ENCODE measurements at regions not wholly inside any gene's neighbourhood (a gene's known extent, or its start where the extent isn't known, plus 50 kb on each side); places are given as distances from the start of the nearest gene placed in this dataset.
"Not testable (repeated sequence)": the region's sequence is repeated elsewhere in the genome, so short reads cannot be mapped to it uniquely, and the experiment has no call there.

DNA sequence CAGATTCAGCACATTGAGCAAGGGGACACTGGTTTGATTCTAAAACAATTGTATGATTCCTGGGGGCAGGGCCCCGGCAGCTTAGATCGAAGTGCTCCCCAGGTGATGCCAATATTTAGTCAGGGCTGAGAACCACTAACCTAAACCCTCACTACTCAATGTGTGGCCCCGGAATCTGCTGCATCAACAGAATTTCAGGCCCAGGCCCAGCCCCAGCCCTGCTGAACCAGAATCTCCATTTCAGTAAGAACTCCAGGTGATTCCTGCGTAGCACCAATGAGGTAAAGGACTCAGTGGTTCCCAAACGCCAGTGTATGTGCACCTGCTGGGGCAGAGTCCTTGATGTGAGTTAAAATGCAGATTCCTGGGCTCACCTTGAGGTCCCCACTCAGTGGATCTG lies 152.8 kb upstream of the KCNG1 start:
- H3K4me1 ChIP-seq (ENCODE audit: control insufficient read depth, insufficient read depth, low read length, poor library complexity, severe bottlenecking): no peaks in the 10 kb centered on the region
- no peak overlapping the region for H3K4me3 ChIP-seq (ENCODE audit: extremely low read depth, insufficient read depth, low read length, poor library complexity, severe bottlenecking)
- no peaks in the 10 kb centered on the region for H3K36me3 ChIP-seq (ENCODE audit: control insufficient read depth, insufficient read depth, low read length)
- no peaks in the 10 kb centered on the region for H3K9me3 ChIP-seq (ENCODE audit: control insufficient read depth, low read length)
- WGBS, 2 experiments (ENCODE audit: insufficient coverage in 2 of 2): 78 to 98% methylated on average over 2 to 3 of the region's 5 CpGs
- H3K27ac ChIP-seq (ENCODE audit: low read depth, low read length, severe bottlenecking): no peak overlapping the region

GRCh38 chr20:51175156-51175555 lies 152.2 kb upstream of the KCNG1 start:
- no peaks in the 10 kb centered on the region for H3K4me1 ChIP-seq (ENCODE audit: control insufficient read depth, insufficient read depth, low read length, poor library complexity, severe bottlenecking)
- 95% methylated on average over 5 of the region's 10 CpGs; no CpG with 5 or more reads in 1 of the 2 experiments for WGBS, 2 experiments (ENCODE audit: insufficient coverage in 2 of 2)

GRCh38 chr20:51174536-51174935 lies 151.6 kb upstream of the KCNG1 start:
- H3K9me3 ChIP-seq (ENCODE audit: control insufficient read depth, low read length): no peaks in the 10 kb centered on the region
- WGBS, 2 experiments (ENCODE audit: insufficient coverage in 2 of 2): 86 to 100% methylated on average over 2 of the region's 2 CpGs

More at GRCh38 chr20:51175156-51175555, 152.2 kb upstream of the KCNG1 start:
- no peak overlapping the region for H3K27ac ChIP-seq (ENCODE audit: low read depth, low read length, severe bottlenecking)
- H3K4me3 ChIP-seq (ENCODE audit: extremely low read depth, insufficient read depth, low read length, poor library complexity, severe bottlenecking): no peak overlapping the region
- H3K36me3 ChIP-seq (ENCODE audit: control insufficient read depth, insufficient read depth, low read length): no peaks in the 10 kb centered on the region
- H3K9me3 ChIP-seq (ENCODE audit: control insufficient read depth, low read length): no peaks in the 10 kb centered on the region

DNA sequence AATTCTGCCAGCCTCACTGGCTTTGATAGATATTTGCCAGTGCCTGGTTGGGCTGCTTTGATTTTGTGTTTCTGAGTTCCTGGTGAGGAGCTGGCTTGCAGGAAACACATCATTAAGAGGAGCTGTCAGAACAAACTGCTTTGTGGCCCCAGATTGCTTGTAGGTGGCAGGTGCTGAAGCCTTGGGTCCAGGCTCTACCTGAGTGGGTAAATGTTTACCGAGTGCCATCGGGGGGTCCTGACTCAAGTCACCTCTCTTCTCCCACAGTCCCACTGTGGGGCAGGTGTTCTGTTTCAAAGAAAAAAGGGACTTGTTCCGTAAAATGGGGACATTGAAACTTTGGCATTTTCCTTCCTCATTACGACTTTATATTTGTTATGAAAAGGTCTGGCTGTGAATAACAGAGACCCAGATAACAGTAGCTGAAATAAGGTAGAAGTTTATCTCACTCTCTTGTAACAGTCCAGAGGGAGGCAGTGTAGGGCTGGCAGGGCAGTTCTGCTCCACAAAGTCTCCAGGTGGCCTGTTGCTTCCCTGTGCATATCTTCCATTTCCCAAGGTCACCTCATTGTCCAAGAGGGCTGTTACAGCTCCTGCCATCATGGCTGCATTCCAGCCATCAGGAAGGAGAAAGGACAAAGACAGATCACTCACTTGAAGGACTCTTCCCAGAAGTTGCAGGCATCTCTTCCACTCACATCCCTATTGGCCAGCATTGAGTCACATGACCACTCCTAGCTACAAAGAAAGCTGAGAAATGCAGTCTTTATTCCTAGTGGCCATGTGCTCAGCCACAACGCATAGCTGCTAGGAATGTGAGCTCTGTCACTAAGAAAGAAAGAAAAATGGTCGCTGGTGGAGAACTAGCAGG lies 149.9 kb upstream of the KCNG1 start:
- Histone ChIP-seq H3K4me3 (ENCODE audit: extremely low read depth, insufficient read depth, low read length, poor library complexity, severe bottlenecking) (no peak overlapping the region), H3K9me3 (ENCODE audit: control insufficient read depth, low read length) (no peaks in the 10 kb centered on the region), H3K4me1 (ENCODE audit: control insufficient read depth, insufficient read depth, low read length, poor library complexity, severe bottlenecking) (no peaks in the 10 kb centered on the region), H3K36me3 (ENCODE audit: control insufficient read depth, insufficient read depth, low read length) (no peaks in the 10 kb centered on the region), H3K27ac (ENCODE audit: low read depth, low read length, severe bottlenecking) (no peak overlapping the region)
- 80 to 91% methylated on average over 2 to 3 of the region's 6 CpGs for WGBS, 2 experiments (ENCODE audit: insufficient coverage in 2 of 2)

More at GRCh38 chr20:51174536-51174935, 151.6 kb upstream of the KCNG1 start:
- H3K4me3 ChIP-seq (ENCODE audit: extremely low read depth, insufficient read depth, low read length, poor library complexity, severe bottlenecking): no peak overlapping the region
- no peaks in the 10 kb centered on the region for H3K4me1 ChIP-seq (ENCODE audit: control insufficient read depth, insufficient read depth, low read length, poor library complexity, severe bottlenecking)
- no peak overlapping the region for H3K27ac ChIP-seq (ENCODE audit: low read depth, low read length, severe bottlenecking)
- H3K36me3 ChIP-seq (ENCODE audit: control insufficient read depth, insufficient read depth, low read length): no peaks in the 10 kb centered on the region

DNA sequence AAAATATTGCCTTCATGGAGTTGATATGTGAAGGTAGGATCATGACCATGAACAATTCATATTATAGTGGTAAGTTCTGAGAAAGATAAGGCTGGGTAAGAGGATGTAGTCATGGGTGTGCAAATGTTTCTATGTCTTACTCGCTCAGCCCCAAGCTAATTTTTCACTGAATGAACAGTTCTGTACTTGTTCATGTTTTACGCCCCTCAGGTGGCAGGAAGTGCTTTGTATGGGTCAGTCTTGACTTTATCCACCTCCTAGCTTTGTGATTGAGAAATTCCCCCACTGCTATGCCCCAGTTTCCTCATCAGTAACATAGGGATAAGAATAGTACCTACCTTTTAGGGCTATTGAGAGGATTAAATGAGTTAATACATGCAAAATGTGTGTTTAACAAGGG lies 148.2 kb upstream of the KCNG1 start:
- Histone ChIP-seq H3K9me3 (ENCODE audit: control insufficient read depth, low read length) (no peaks in the 10 kb centered on the region), H3K4me3 (ENCODE audit: extremely low read depth, insufficient read depth, low read length, poor library complexity, severe bottlenecking) (no peak overlapping the region), H3K4me1 (ENCODE audit: control insufficient read depth, insufficient read depth, low read length, poor library complexity, severe bottlenecking) (no peaks in the 10 kb centered on the region), H3K27ac (ENCODE audit: low read depth, low read length, severe bottlenecking) (no peak overlapping the region), H3K36me3 (ENCODE audit: control insufficient read depth, insufficient read depth, low read length) (no peaks in the 10 kb centered on the region)
- WGBS, 2 experiments (ENCODE audit: insufficient coverage in 2 of 2): 100% methylated on average over 2 of the region's 2 CpGs; no CpG with 5 or more reads in 1 of the 2 experiments

- Histone ChIP-seq H3K9me3 (ENCODE audit: control insufficient read depth, low read length) (no peaks in the 10 kb centered on the region), H3K4me3 (ENCODE audit: extremely low read depth, insufficient read depth, low read length, poor library complexity, severe bottlenecking) (no peak overlapping the region), H3K27ac (ENCODE audit: low read depth, low read length, severe bottlenecking) (no peak overlapping the region), H3K4me1 (ENCODE audit: control insufficient read depth, insufficient read depth, low read length, poor library complexity, severe bottlenecking) (no peaks in the 10 kb centered on the region), H3K36me3 (ENCODE audit: control insufficient read depth, insufficient read depth, low read length) (no peaks in the 10 kb centered on the region)
- WGBS, 2 experiments (ENCODE audit: insufficient coverage in 2 of 2): 50 to 86% methylated on average over 1 of the region's 3 CpGs
Measured at GRCh38 chr20:51169813-51170212, 146.9 kb upstream of the KCNG1 start.

DNA sequence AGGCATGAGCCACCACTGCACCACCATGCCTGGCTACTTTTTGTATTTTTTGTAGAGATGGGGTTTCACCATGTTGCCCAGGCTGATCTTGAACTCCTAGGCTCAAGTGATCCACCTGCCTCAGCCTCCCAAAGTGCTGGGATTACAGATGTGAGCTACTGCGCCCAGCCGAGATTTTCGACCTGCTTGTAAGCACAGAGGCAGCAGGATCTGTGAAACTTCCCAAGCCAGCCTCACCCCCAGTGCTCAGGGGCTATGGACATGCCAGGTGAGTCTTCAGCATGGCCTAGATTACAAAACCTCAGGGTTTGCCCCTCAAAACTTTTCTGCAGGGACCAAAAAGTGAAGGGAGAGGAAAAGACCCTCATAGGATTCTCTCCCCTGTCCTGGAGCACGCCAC lies 145.0 kb upstream of the KCNG1 start:
- not testable (repeated sequence) for H3K4me1 ChIP-seq (ENCODE audit: control insufficient read depth, insufficient read depth, low read length, poor library complexity, severe bottlenecking); H3K9me3 ChIP-seq (ENCODE audit: control insufficient read depth, low read length); H3K4me3 ChIP-seq (ENCODE audit: extremely low read depth, insufficient read depth, low read length, poor library complexity, severe bottlenecking); H3K27ac ChIP-seq (ENCODE audit: low read depth, low read length, severe bottlenecking); H3K36me3 ChIP-seq (ENCODE audit: control insufficient read depth, insufficient read depth, low read length)
- WGBS, 2 experiments (ENCODE audit: insufficient coverage in 2 of 2): 83 to 91% methylated on average over 1 to 4 of the region's 4 CpGs

DNA sequence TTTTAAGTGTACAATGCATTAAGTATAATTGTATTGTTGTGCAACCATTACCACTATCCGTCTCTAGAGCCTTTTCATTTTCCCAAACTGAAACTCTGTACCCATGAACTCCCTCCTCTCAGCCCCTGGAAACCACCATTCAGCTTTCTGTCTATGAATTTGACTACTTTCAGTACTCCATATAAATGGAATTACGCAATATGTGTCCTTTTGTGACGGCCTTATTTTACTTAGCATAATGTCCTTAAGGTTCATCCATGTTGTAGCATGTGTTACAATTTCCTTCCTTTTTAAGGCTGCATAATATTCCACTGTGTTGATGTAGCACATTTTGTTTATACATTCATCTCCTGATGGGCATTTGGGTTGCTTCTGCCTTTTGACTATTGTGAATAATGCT lies 143.6 kb upstream of the KCNG1 start:
- H3K4me3 ChIP-seq (ENCODE audit: extremely low read depth, insufficient read depth, low read length, poor library complexity, severe bottlenecking): no peak overlapping the region
- H3K4me1 ChIP-seq (ENCODE audit: control insufficient read depth, insufficient read depth, low read length, poor library complexity, severe bottlenecking): no peaks in the 10 kb centered on the region
- H3K9me3 ChIP-seq (ENCODE audit: control insufficient read depth, low read length): no peaks in the 10 kb centered on the region
- H3K27ac ChIP-seq (ENCODE audit: low read depth, low read length, severe bottlenecking): no peak overlapping the region
- no peaks in the 10 kb centered on the region for H3K36me3 ChIP-seq (ENCODE audit: control insufficient read depth, insufficient read depth, low read length)
- WGBS, 2 experiments (ENCODE audit: insufficient coverage in 2 of 2): 67 to 100% methylated on average over 2 of the region's 3 CpGs

GRCh38 chr20:51165131-51165530 lies 142.2 kb upstream of the KCNG1 start:
- Histone ChIP-seq H3K36me3 (ENCODE audit: control insufficient read depth, insufficient read depth, low read length) (no peaks in the 10 kb centered on the region), H3K27ac (ENCODE audit: low read depth, low read length, severe bottlenecking) (no peak overlapping the region), H3K4me3 (ENCODE audit: extremely low read depth, insufficient read depth, low read length, poor library complexity, severe bottlenecking) (no peak overlapping the region), H3K4me1 (ENCODE audit: control insufficient read depth, insufficient read depth, low read length, poor library complexity, severe bottlenecking) (no peaks in the 10 kb centered on the region), H3K9me3 (ENCODE audit: control insufficient read depth, low read length) (no peaks in the 10 kb centered on the region)
- WGBS, 2 experiments (ENCODE audit: insufficient coverage in 2 of 2): 87 to 95% methylated on average over 4 to 7 of the region's 9 CpGs

DNA sequence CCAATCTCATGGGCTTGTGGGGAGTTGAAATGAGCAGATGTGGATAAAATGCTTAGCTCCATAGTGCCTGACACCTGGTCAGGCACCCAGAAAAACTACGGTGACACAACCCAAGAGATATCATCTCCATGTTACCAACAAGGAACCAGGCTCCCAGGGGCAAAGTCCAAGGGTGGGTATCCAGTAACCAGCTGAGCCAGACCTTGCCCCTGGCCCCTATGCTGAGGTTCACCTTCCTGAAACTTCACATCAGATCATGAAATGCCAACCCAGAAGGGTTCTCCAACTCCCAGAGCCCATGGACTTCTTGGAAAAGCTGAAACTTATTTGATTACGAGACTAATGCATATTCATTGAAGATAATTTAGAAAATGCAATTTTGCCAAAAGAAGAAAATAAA lies 141.8 kb upstream of the KCNG1 start:
- Histone ChIP-seq H3K36me3 (ENCODE audit: control insufficient read depth, insufficient read depth, low read length) (no peaks in the 10 kb centered on the region), H3K4me3 (ENCODE audit: extremely low read depth, insufficient read depth, low read length, poor library complexity, severe bottlenecking) (no peak overlapping the region), H3K27ac (ENCODE audit: low read depth, low read length, severe bottlenecking) (no peak overlapping the region), H3K9me3 (ENCODE audit: control insufficient read depth, low read length) (no peaks in the 10 kb centered on the region), H3K4me1 (ENCODE audit: control insufficient read depth, insufficient read depth, low read length, poor library complexity, severe bottlenecking) (no peaks in the 10 kb centered on the region)
- WGBS, 2 experiments (ENCODE audit: insufficient coverage in 2 of 2): 67% methylated on average over 1 of the region's 2 CpGs; no CpG with 5 or more reads in 1 of the 2 experiments

- Histone ChIP-seq H3K36me3 (ENCODE audit: control insufficient read depth, insufficient read depth, low read length) (no peaks in the 10 kb centered on the region), H3K4me3 (ENCODE audit: extremely low read depth, insufficient read depth, low read length, poor library complexity, severe bottlenecking) (no peak overlapping the region), H3K4me1 (ENCODE audit: control insufficient read depth, insufficient read depth, low read length, poor library complexity, severe bottlenecking) (no peaks in the 10 kb centered on the region), H3K27ac (ENCODE audit: low read depth, low read length, severe bottlenecking) (no peak overlapping the region), H3K9me3 (ENCODE audit: control insufficient read depth, low read length) (no peaks in the 10 kb centered on the region)
- 81 to 87% methylated on average over 12 to 13 of the region's 13 CpGs for WGBS, 2 experiments (ENCODE audit: insufficient coverage in 2 of 2)
Measured at GRCh38 chr20:51163996-51164600, 141.2 kb upstream of the KCNG1 start.
